GM23248 (cell line): ENCODE measurements at regions not wholly inside any gene's neighbourhood (a gene's known extent, or its start where the extent isn't known, plus 50 kb on each side); places are given as distances from the start of the nearest gene placed in this dataset.
A peak's percentile ranks its signal among the peaks of the same experiment; 100 is the strongest.
"Not testable (repeated sequence)": the region's sequence is repeated elsewhere in the genome, so short reads cannot be mapped to it uniquely, and the experiment has no call there.

Experiments used
- DNase-seq: peaks from one replicate; pipeline ENCODE4 v3.0.0-alpha.2; 2015
- H2AFZ ChIP-seq: fragments of 200-600 bp; sonication (generic); 2 replicates; pipeline ENCODE4 v1.6.1; 2016; ENCODE audit warnings: antibody characterized with exemption
- H3F3A ChIP-seq: fragments of 200-600 bp; sonication (generic); 2 replicates; pipeline ENCODE4 v1.6.1; 2016; ENCODE audit warnings: mild to moderate bottlenecking, antibody characterized with exemption, mixed run types; ENCODE audit not compliant: insufficient read depth
- H3K27ac ChIP-seq: fragments of 200-600 bp; sonication (generic); 2 replicates; pipeline ENCODE4 v1.5.1; 2016; ENCODE audit warnings: mild to moderate bottlenecking
- H3K27me3 ChIP-seq: fragments of 200-600 bp; sonication (generic); replicated peaks from 2 replicates; pipeline ENCODE4 v1.6.1; 2016; ENCODE audit warnings: mild to moderate bottlenecking; ENCODE audit not compliant: insufficient read depth
- H3K36me3 ChIP-seq: fragments of 200-600 bp; sonication (generic); 2 replicates; pipeline ENCODE4 v1.6.1; 2016; ENCODE audit warnings: low read depth, mild to moderate bottlenecking
- H3K4me1 ChIP-seq: fragments of 200-600 bp; sonication (generic); 2 replicates; pipeline ENCODE4 v1.6.1; 2016; ENCODE audit warnings: mild to moderate bottlenecking; ENCODE audit not compliant: insufficient read depth
- H3K4me2 ChIP-seq: fragments of 200-600 bp; sonication (generic); one replicate; pipeline ENCODE4 v1.6.1; 2016; ENCODE audit warnings: mild to moderate bottlenecking; ENCODE audit not compliant: unreplicated experiment
- H3K4me3 ChIP-seq: fragments of 200-600 bp; sonication (generic); 2 replicates; pipeline ENCODE4 v1.5.1; 2016; ENCODE audit warnings: mild to moderate bottlenecking
- H3K79me2 ChIP-seq: fragments of 200-600 bp; sonication (generic); 2 replicates; pipeline ENCODE4 v1.6.1; 2016; ENCODE audit warnings: mild to moderate bottlenecking; ENCODE audit not compliant: insufficient read depth
- H3K9ac ChIP-seq: fragments of 200-600 bp; sonication (generic); 2 replicates; pipeline ENCODE4 v1.6.1; 2016; ENCODE audit warnings: mild to moderate bottlenecking
- H3K9me2 ChIP-seq: fragments of 200-600 bp; sonication (generic); 2 replicates; pipeline ENCODE4 v1.6.1; 2016; ENCODE audit warnings: mixed run types, mild to moderate bottlenecking, moderate library complexity; ENCODE audit not compliant: insufficient read depth
- H3K9me3 ChIP-seq: fragments of 200-600 bp; sonication (generic); one replicate; pipeline ENCODE4 v1.6.1; 2017; ENCODE audit warnings: low read depth
- H4K20me1 ChIP-seq: fragments of 200-600 bp; sonication (generic); 2 replicates; pipeline ENCODE4 v1.6.0; 2016; ENCODE audit not compliant: insufficient read depth
- EZH2 ChIP-seq: fragments of 200-600 bp; sonication (generic); IDR thresholded peaks from 2 replicates; pipeline ENCODE4 v1.6.1; 2018; ENCODE audit warnings: antibody characterized with exemption, mild to moderate bottlenecking; ENCODE audit not compliant: insufficient read depth, poor library complexity, severe bottlenecking
- EZH2phosphoT487 ChIP-seq: fragments of 200-600 bp; sonication (generic); IDR thresholded peaks from 2 replicates; pipeline ENCODE4 v1.6.1; 2018; ENCODE audit warnings: antibody characterized with exemption, moderate library complexity, mild to moderate bottlenecking, low read depth; ENCODE audit not compliant: insufficient read depth
- WGBS, 2 experiments: methylation state at CpG; one replicate each; pipeline ENCODE4 v1.1.6; 2015 to 2017; ENCODE audit warnings: low lambda C conversion rate in 2 of 2, low coverage in 1 of 2; ENCODE audit errors: missing lambda C conversion rate in 2 of 2; 5-methylcytosine and 5-hydroxymethylcytosine counted together
- in situ Hi-C: fragments of 300-500 bp; cut with MboI; formaldehyde crosslinking; loops from 2 replicates; pipeline ENCODE4 v1.15.0; 2020

DNA sequence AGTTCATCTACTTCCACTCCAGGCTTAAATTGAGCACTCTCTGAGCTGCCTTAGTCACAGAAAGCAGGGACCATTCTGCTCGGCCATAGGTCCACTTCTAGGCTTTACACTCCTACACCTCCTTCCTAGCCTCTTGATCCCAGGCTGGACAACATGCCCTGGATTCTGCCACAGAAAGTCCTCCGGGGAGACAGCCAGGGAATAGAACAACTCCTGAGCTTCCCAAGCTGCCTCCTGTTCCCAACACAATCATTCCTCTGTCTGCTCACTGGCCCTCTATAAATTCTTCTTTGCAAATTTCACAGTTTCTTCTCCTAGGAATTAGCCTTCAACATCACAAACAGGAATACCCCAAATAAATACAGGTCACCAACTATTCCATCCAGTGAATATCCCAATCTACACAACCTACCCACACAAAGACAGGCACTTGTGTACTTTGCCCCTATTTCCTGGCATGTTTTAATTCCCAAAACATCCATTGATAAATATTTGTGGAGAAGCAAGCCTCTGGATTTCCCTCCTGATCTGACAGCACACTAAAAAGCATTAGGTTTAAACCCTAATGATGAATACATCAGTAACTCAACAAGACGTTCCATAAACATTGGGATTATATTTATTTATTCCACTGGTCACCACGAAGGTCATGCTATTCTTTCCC is 125.5 kb downstream of the ENC1 start:
- Histone ChIP-seq H3K4me3 (no peak overlapping the region), H3F3A (peaks cover 19% of the 10 kb centered on the region), H3K9me2 (no peaks in the 10 kb centered on the region), H3K4me2 (no peak overlapping the region), H3K27me3 (no peaks in the 10 kb centered on the region), H4K20me1 (no peaks in the 10 kb centered on the region), H3K36me3 (no peaks in the 10 kb centered on the region), H3K9ac (no peak overlapping the region), H2AFZ (no peak overlapping the region), H3K79me2 (no peaks in the 10 kb centered on the region), H3K9me3 (no peaks in the 10 kb centered on the region), H3K27ac (no peak overlapping the region), H3K4me1 (peaks cover 25% of the 10 kb centered on the region)
- WGBS, 2 experiments, result 79 to 81% methylated on average over 4 of the region's 4 CpGs
- TF ChIP-seq EZH2 (no peak), EZH2phosphoT487 (no peak)
- in situ Hi-C loops, result no loop called here
- no peak for DNase-seq

- not testable (repeated sequence) for H3K9me2 ChIP-seq, H3K27ac ChIP-seq
These were observed 128.8 kb downstream of the ENC1 start for GRCh38 chr5:74511770-74512169.

DNA sequence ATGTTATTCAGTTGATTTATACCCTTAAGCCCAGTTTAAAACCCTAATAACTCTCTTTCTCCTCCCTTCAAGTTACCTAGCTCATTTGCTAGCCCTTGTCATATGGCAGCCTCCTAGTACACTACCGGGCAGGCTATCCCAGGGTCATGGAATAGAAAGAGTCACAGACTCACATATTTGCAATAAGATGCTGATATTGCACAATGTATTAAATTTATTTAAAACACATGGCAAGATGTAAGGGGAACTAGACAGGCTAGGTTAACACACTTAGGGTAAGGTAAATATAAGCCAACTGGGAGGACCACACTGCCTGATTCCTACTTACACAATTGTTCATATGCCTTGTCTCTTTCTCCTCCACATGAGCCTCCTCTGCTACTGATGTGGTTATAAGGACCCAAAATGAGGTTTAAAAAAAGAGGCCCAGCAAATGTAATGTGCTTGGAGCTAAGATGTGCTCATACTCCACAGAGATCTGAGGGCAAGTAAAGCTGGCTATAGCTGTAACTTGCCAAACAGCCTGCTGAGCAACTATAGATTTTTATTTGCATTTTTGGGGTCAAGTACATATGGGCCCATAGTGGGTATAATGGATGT is 130.0 kb downstream of the ENC1 start:
- Histone ChIP-seq H3F3A (no peaks in the 10 kb centered on the region), H4K20me1 (no peaks in the 10 kb centered on the region), H3K4me3 (no peak overlapping the region), H3K9me2 (no peaks in the 10 kb centered on the region), H3K4me2 (no peak overlapping the region), H3K27ac (no peak overlapping the region), H3K4me1 (no peaks in the 10 kb centered on the region), H3K27me3 (no peaks in the 10 kb centered on the region), H3K9ac (no peak overlapping the region), H3K36me3 (no peaks in the 10 kb centered on the region), H3K9me3 (no peaks in the 10 kb centered on the region), H3K79me2 (no peaks in the 10 kb centered on the region), H2AFZ (no peak overlapping the region)
- TF ChIP-seq EZH2 (no peak), EZH2phosphoT487 (no peak)
- peak; percentile 37 for DNase-seq
- in situ Hi-C loops, result no loop called here
- 27 to 43% methylated on average over 1 of the region's 1 CpG for WGBS, 2 experiments

More at GRCh38 chr5:74511770-74512169, 128.8 kb downstream of the ENC1 start:
- H3K27me3 ChIP-seq, H3K9me3 ChIP-seq, DNase-seq, H3K79me2 ChIP-seq, H3K4me3 ChIP-seq, H2AFZ ChIP-seq, H4K20me1 ChIP-seq, H3K36me3 ChIP-seq, in situ Hi-C loops, H3K4me1 ChIP-seq, H3K4me2 ChIP-seq, H3F3A ChIP-seq, H3K9ac ChIP-seq: not testable (repeated sequence)
- 92 to 97% methylated on average over 2 of the region's 2 CpGs for WGBS, 2 experiments

DNA sequence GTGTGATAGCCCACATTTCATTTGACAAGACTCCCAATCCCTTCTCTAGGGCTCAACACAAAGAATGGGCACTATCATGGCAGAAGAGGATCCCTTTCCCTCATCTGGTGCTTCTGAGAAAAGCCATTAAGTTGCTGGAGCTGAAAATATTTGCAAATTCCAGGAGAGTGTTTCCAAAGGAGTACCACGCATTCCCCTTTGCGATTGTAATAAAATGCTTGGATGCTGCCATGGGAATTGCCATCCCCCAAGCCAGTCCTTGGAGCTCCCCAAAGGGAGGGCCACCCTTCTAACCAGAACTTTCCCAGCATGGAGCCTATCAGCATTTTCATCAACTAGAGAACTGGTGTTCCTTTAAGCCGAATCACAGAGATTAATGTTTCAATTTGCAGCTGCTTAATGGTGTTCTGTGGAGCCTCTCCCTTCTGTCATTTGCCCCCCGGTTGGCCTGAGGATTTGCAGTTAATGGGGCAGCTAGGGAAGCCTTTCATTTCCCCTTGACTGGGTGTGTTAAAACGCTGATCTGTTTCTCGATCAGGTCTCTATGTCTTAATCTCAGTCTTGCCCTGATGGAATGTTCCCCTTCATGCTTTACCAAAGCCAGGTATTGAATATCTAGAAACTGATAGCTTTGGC is 133.0 kb downstream of the ENC1 start:
- H2AFZ ChIP-seq, result no peak overlapping the region
- H3K9me3 ChIP-seq, result no peaks in the 10 kb centered on the region
- H3K27me3 ChIP-seq, result no peaks in the 10 kb centered on the region
- H3K4me1 ChIP-seq, result no peaks in the 10 kb centered on the region
- WGBS, 2 experiments, result 71 to 80% methylated on average over 6 of the region's 6 CpGs
- no peak for TF ChIP-seq EZH2
- no peak for TF ChIP-seq EZH2phosphoT487
- no peaks in the 10 kb centered on the region for H4K20me1 ChIP-seq
- no peaks in the 10 kb centered on the region for H3K79me2 ChIP-seq
- no peak overlapping the region for H3K4me2 ChIP-seq
- H3K4me3 ChIP-seq, result no peak overlapping the region
- in situ Hi-C loops, result no loop called here
- no peaks in the 10 kb centered on the region for H3F3A ChIP-seq
- H3K9me2 ChIP-seq, result no peaks in the 10 kb centered on the region
- no peaks in the 10 kb centered on the region for H3K36me3 ChIP-seq
- no peak overlapping the region for H3K9ac ChIP-seq
- no peak overlapping the region for H3K27ac ChIP-seq
- DNase-seq, result no peak
